Erythroblast (primary cell): ENCODE measurements at regions not wholly inside any gene's neighbourhood (a gene's known extent, or its start where the extent isn't known, plus 50 kb on each side); places are given as distances from the start of the nearest gene placed in this dataset.

Source experiments
- DNase-seq, 2 experiments: peaks; one replicate each; lab custom pipeline; 2025; lab: John Stamatoyannopoulos, UW
- GATA1 ChIP-seq: IDR thresholded peaks from 2 replicates; pipeline ENCODE4 v1.6.1; 2011; ENCODE audit warnings: low read depth, mild to moderate bottlenecking, control low read depth, low read length, moderate library complexity
- POLR2A ChIP-seq: IDR thresholded peaks from 2 replicates; pipeline ENCODE4 v1.6.1; 2011; ENCODE audit warnings: mild to moderate bottlenecking, low read length

DNA sequence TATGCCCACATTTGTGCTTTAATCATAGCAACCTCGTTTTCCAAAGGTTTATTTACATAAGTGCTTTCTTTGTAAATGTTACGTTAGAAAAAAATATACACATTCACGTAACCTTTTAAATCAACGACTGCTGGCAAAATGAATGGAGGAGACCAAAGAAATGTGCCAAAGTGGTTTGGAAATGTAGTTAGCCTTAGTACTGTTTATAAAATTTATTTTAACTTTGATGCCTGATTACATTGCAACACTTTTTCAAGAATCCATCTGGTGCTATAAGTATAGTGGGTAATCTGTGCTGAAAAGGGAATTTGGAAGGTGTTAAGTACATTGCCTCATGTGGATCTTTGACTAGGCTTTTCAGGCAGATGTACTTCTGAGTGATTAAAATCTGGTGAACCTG, 108.9 kb downstream of the IFI44 start:
- no peak for DNase-seq
- TF ChIP-seq POLR2A, result no peak
- no peak for TF ChIP-seq GATA1

- DNase-seq, result no peak
- no peak for TF ChIP-seq POLR2A
- TF ChIP-seq GATA1, result no peak
Measured at GRCh38 chr1:78759881-78760280, 110.2 kb downstream of the IFI44 start.

DNA sequence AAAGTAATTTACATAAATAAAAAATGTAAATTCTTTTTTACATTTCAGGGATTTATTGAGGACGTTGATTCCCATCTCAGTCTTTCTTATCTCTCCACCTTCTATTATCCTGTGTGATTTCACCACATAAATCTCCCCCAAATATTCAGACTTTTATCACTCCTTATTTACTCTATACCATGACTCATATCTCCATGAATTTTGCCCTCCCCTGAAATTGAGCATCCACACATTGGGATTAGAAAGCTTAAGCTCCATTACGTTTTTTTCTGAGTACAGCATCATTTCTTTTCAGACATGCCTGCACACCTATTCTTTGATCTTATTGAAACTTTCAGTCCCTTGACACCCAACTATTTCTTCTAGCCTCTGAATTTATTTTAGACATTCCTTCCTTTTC, 111.2 kb downstream of the IFI44 start:
- DNase-seq, result no peak
- no peak for TF ChIP-seq GATA1
- TF ChIP-seq POLR2A, result no peak

- no peak for TF ChIP-seq GATA1
- no peak for TF ChIP-seq POLR2A
- no peak for DNase-seq
Measured at GRCh38 chr1:78762113-78762512, 112.5 kb downstream of the IFI44 start.

GRCh38 chr1:78765489-78765888, 115.9 kb downstream of the IFI44 start:
- TF ChIP-seq POLR2A (no peak), GATA1 (no peak)

GRCh38 chr1:78779831-78780230, 130.2 kb downstream of the IFI44 start:
- TF ChIP-seq GATA1 (no peak), POLR2A (no peak)
- DNase-seq, result no peak

More at GRCh38 chr1:78765489-78765888, 115.9 kb downstream of the IFI44 start:
- no peak for DNase-seq

GRCh38 chr1:78787544-78787943, 137.9 kb downstream of the IFI44 start:
- no peak for DNase-seq
- TF ChIP-seq GATA1, result no peak
- no peak for TF ChIP-seq POLR2A

DNA sequence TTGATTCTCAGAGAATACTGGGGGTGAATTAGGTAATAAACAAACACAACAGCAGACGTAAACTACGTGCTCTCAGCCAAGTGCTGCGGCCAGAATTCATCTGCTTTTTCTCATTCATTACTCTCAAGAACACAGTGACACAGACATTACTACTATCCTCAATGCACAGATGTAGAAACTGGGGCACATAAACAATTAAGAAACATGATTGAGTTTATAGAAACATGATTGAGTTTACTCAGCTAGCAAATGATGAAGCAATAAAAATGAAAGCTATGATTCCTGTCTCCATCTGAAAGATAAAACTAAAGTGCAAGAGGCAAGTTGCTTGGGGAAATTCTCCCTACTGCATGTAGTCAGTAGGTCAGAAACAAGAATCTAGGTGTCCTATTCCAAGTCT, 140.5 kb downstream of the IFI44 start:
- DNase-seq, result no peak
- no peak for TF ChIP-seq POLR2A
- no peak for TF ChIP-seq GATA1

GRCh38 chr1:78792756-78793155, 143.1 kb downstream of the IFI44 start:
- TF ChIP-seq GATA1 (no peak), POLR2A (no peak)

GRCh38 chr1:78797108-78797781, 147.6 kb downstream of the IFI44 start:
- no peak for DNase-seq
- no peak for TF ChIP-seq GATA1
- no peak for TF ChIP-seq POLR2A

More at GRCh38 chr1:78792756-78793155, 143.1 kb downstream of the IFI44 start:
- DNase-seq, result no peak

GRCh38 chr1:78799926-78800325, 150.3 kb downstream of the IFI44 start:
- TF ChIP-seq POLR2A (no peak), GATA1 (no peak)
- no peak for DNase-seq

- TF ChIP-seq GATA1 (no peak), POLR2A (no peak)
- DNase-seq, result no peak
Measured at GRCh38 chr1:78814176-78814575, 164.5 kb downstream of the IFI44 start.

GRCh38 chr1:78825561-78825960, 175.9 kb downstream of the IFI44 start:
- no peak for TF ChIP-seq GATA1
- TF ChIP-seq POLR2A, result no peak
- no peak for DNase-seq

- no peak for DNase-seq
- no peak for TF ChIP-seq POLR2A
- no peak for TF ChIP-seq GATA1
Measured at GRCh38 chr1:78829644-78830043, 176.9 kb downstream of the ADGRL4 start.

DNA sequence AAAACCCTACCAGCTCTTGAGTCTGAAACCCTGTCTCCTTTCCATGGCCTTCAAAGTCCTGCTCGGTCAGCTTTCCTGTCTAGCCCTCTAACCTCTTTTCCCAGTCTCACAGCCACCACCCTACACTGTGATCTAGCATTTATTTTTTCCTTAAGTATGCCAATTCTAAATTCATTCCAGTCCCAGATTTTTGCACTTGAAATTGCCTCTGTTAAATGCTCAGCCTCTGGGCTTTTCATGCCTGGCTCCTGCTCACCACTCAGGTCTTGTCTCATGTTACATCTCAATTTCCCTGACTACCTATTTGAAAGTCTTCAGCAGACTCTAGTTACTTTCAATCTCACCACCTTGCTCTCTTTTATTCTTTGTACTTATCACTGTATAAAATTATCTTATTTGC, 176.2 kb downstream of the ADGRL4 start:
- TF ChIP-seq GATA1 (no peak), POLR2A (no peak)
- no peak for DNase-seq
